ENCODE measurements at regions not wholly inside any gene's neighbourhood (a gene's known extent, or its start where the extent isn't known, plus 50 kb on each side); places are given as distances from the start of the nearest gene placed in this dataset.

DNA sequence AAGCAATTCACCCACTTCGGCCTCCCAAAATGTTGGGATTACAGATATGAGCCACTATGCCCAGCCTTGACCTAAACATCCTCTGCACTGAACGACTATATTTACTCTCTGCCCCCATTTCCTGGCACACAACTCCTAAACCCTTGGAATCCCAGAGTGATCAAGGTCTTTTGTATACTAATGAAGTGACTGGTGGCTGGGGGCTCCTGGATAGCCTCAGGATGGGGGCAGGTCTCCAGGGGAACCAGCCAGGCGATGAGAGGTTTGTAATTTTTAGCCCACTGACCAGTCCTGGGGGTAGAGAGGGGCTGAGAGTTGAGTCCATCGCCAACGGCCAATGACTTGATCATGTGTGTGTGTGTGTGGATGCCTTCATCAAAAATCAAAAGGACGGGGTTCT is 71.1 kb downstream of the FAM50B start:
- no peak for TF ChIP-seq POLR2A (IDR thresholded peaks at IDR 0.05)
- TF ChIP-seq, protein P1, sequence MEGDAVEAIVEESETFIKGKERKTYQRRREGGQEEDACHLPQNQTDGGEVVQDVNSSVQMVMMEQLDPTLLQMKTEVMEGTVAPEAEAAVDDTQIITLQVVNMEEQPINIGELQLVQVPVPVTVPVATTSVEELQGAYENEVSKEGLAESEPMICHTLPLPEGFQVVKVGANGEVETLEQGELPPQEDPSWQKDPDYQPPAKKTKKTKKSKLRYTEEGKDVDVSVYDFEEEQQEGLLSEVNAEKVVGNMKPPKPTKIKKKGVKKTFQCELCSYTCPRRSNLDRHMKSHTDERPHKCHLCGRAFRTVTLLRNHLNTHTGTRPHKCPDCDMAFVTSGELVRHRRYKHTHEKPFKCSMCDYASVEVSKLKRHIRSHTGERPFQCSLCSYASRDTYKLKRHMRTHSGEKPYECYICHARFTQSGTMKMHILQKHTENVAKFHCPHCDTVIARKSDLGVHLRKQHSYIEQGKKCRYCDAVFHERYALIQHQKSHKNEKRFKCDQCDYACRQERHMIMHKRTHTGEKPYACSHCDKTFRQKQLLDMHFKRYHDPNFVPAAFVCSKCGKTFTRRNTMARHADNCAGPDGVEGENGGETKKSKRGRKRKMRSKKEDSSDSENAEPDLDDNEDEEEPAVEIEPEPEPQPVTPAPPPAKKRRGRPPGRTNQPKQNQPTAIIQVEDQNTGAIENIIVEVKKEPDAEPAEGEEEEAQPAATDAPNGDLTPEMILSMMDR (IDR thresholded peaks at IDR 0.05 in 4 of 5, conservative IDR thresholded peaks at IDR 0.05 in 1 of 5): no peak
